Panc1 (cell line): ENCODE measurements at regions not wholly inside any gene's neighbourhood (a gene's known extent, or its start where the extent isn't known, plus 50 kb on each side); places are given as distances from the start of the nearest gene placed in this dataset.

ENCODE experiments used
- CTCF ChIP-seq: fragments of 450-650 bp; IDR thresholded peaks from 2 replicates; pipeline ENCODE4 v1.5.1; 2017; ENCODE audit warnings: mild to moderate bottlenecking
- POLR2AphosphoS5 ChIP-seq: IDR thresholded peaks from 2 replicates; pipeline ENCODE4 v1.6.1; 2012; ENCODE audit warnings: mild to moderate bottlenecking, low read depth, low read length, moderate library complexity
- SIN3A ChIP-seq: IDR thresholded peaks from 2 replicates; pipeline ENCODE4 v1.6.1; 2012; ENCODE audit warnings: low read depth, mild to moderate bottlenecking, low read length, moderate library complexity, borderline replicate concordance; ENCODE audit not compliant: insufficient read depth
- TCF7L2 ChIP-seq: IDR thresholded peaks from 2 replicates; pipeline ENCODE4 v1.6.1; 2011; ENCODE audit warnings: mild to moderate bottlenecking, low read depth, low read length, inconsistent platforms
- TF ChIP-seq, protein P1 (sequence below), 2 experiments: IDR thresholded peaks; 2 replicates each; pipeline ENCODE4 v1.6.1; 2011 to 2012; ENCODE audit warnings: low read depth in 2 of 2, control low read depth in 1 of 2, low read length in 1 of 2, mild to moderate bottlenecking in 1 of 2, moderate library complexity in 1 of 2; ENCODE audit not compliant: insufficient read depth in 1 of 2

DNA sequence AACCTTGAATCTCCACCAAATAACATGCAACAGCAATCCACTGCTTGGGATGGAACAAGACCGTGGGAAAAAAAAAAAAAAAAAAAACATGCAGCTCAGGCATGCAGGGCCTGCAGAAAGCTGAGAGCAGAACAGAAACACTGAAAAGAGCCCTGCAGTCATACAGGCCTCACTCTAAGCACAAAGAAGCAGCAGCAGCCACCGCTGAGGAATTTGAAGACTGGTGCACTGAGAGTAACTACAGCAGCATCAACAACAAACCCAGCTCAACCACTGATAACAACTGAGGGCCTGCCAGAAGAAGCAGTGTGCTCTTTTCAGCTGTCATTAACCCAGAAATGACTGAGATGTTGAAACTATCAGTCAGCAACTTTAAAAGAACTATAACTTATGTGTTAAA is 354.7 kb upstream of the TMTC1 start:
- TF ChIP-seq CTCF = no peak
- TF ChIP-seq SIN3A = no peak
- no peak for TF ChIP-seq POLR2AphosphoS5
- TF ChIP-seq, protein P1, sequence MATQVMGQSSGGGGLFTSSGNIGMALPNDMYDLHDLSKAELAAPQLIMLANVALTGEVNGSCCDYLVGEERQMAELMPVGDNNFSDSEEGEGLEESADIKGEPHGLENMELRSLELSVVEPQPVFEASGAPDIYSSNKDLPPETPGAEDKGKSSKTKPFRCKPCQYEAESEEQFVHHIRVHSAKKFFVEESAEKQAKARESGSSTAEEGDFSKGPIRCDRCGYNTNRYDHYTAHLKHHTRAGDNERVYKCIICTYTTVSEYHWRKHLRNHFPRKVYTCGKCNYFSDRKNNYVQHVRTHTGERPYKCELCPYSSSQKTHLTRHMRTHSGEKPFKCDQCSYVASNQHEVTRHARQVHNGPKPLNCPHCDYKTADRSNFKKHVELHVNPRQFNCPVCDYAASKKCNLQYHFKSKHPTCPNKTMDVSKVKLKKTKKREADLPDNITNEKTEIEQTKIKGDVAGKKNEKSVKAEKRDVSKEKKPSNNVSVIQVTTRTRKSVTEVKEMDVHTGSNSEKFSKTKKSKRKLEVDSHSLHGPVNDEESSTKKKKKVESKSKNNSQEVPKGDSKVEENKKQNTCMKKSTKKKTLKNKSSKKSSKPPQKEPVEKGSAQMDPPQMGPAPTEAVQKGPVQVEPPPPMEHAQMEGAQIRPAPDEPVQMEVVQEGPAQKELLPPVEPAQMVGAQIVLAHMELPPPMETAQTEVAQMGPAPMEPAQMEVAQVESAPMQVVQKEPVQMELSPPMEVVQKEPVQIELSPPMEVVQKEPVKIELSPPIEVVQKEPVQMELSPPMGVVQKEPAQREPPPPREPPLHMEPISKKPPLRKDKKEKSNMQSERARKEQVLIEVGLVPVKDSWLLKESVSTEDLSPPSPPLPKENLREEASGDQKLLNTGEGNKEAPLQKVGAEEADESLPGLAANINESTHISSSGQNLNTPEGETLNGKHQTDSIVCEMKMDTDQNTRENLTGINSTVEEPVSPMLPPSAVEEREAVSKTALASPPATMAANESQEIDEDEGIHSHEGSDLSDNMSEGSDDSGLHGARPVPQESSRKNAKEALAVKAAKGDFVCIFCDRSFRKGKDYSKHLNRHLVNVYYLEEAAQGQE (IDR thresholded peaks at IDR 0.05; ENCODE audit: insufficient read depth in 1 of 2, low read depth in 2 of 2, low read length in 1 of 2) = no peak
- no peak for TF ChIP-seq TCF7L2
